Mesothelial cell of epicardium (in vitro differentiated cells): ENCODE measurements at regions not wholly inside any gene's neighbourhood (a gene's known extent, or its start where the extent isn't known, plus 50 kb on each side); places are given as distances from the start of the nearest gene placed in this dataset.

Source experiments
- DNase-seq, 2 experiments: peaks; one replicate each; pipeline ENCODE4 v3.0.0; 2021; ENCODE audit warnings: low spot score in 2 of 2; ENCODE audit not compliant: unreplicated experiment in 2 of 2
- H3K27ac Mint-ChIP-seq: 2 replicates; pipeline ENCODE4 v1.8.0; 2021; ENCODE audit warnings: mixed read lengths
- H3K27me3 Mint-ChIP-seq: 2 replicates; pipeline ENCODE4 v1.8.0; 2021; ENCODE audit warnings: low read depth, mixed read lengths
- H3K36me3 Mint-ChIP-seq: 2 replicates; pipeline ENCODE4 v1.8.0; 2021; ENCODE audit warnings: mixed read lengths
- H3K4me1 Mint-ChIP-seq: 2 replicates; pipeline ENCODE4 v1.8.0; 2021; ENCODE audit warnings: mixed read lengths
- H3K4me3 Mint-ChIP-seq: 2 replicates; pipeline ENCODE4 v1.8.0; 2021; ENCODE audit warnings: mild to moderate bottlenecking, moderate library complexity, mixed read lengths
- H3K9me3 Mint-ChIP-seq: 2 replicates; pipeline ENCODE4 v1.8.0; 2021; ENCODE audit warnings: mixed read lengths
- CTCF ChIP-seq: fragments of 200-600 bp; sonication (generic); IDR thresholded peaks from one replicate; pipeline ENCODE4 v1.5.0; 2021; ENCODE audit warnings: antibody characterized with exemption; ENCODE audit not compliant: unreplicated experiment

- Mint-ChIP-seq H3K36me3 (no peaks in the 10 kb centered on the region), H3K9me3 (peaks cover 4% of the 10 kb centered on the region), H3K4me1 (peaks cover 9% of the 10 kb centered on the region), H3K4me3 (no peak overlapping the region), H3K27me3 (peaks cover 7% of the 10 kb centered on the region), H3K27ac (no peak overlapping the region)
- DNase-seq: no peak
- no peak for TF ChIP-seq CTCF
These were observed 126.4 kb upstream of the E2F8 start for GRCh38 chr11:19366992-19367709.

GRCh38 chr11:19365743-19366410 is 125.1 kb upstream of the E2F8 start:
- peaks cover 9% of the 10 kb centered on the region for H3K27me3 Mint-ChIP-seq
- no peaks in the 10 kb centered on the region for H3K36me3 Mint-ChIP-seq
- H3K9me3 Mint-ChIP-seq: peaks cover 4% of the 10 kb centered on the region
- peaks cover 9% of the 10 kb centered on the region for H3K4me1 Mint-ChIP-seq
- no peak overlapping the region for H3K4me3 Mint-ChIP-seq
- no peak for TF ChIP-seq CTCF
- no peak overlapping the region for H3K27ac Mint-ChIP-seq
- DNase-seq: no peak

GRCh38 chr11:19359221-19360000 is 118.7 kb upstream of the E2F8 start:
- Mint-ChIP-seq H3K4me1 (no peaks in the 10 kb centered on the region), H3K36me3 (no peaks in the 10 kb centered on the region), H3K4me3 (no peak overlapping the region), H3K9me3 (peaks cover 4% of the 10 kb centered on the region), H3K27me3 (peaks cover 41% of the 10 kb centered on the region), H3K27ac (no peak overlapping the region)
- TF ChIP-seq CTCF: no peak
- no peak for DNase-seq

GRCh38 chr11:19357943-19358342 is 117.2 kb upstream of the E2F8 start:
- no peaks in the 10 kb centered on the region for H3K4me1 Mint-ChIP-seq
- no peaks in the 10 kb centered on the region for H3K9me3 Mint-ChIP-seq

GRCh38 chr11:19355601-19356000 is 114.9 kb upstream of the E2F8 start:
- H3K27ac Mint-ChIP-seq: no peak overlapping the region
- H3K27me3 Mint-ChIP-seq: peaks cover 66% of the 10 kb centered on the region
- no peak overlapping the region for H3K4me3 Mint-ChIP-seq
- H3K9me3 Mint-ChIP-seq: no peaks in the 10 kb centered on the region
- H3K4me1 Mint-ChIP-seq: no peaks in the 10 kb centered on the region
- no peak for DNase-seq
- no peaks in the 10 kb centered on the region for H3K36me3 Mint-ChIP-seq
- TF ChIP-seq CTCF: no peak

More at GRCh38 chr11:19357943-19358342, 117.2 kb upstream of the E2F8 start:
- no peak for DNase-seq
- Mint-ChIP-seq H3K27ac (no peak overlapping the region), H3K4me3 (no peak overlapping the region), H3K27me3 (peaks cover 45% of the 10 kb centered on the region), H3K36me3 (no peaks in the 10 kb centered on the region)
- no peak for TF ChIP-seq CTCF
